ENCODE measurements at regions not wholly inside any gene's neighbourhood (a gene's known extent, or its start where the extent isn't known, plus 50 kb on each side); places are given as distances from the start of the nearest gene placed in this dataset.

DNA sequence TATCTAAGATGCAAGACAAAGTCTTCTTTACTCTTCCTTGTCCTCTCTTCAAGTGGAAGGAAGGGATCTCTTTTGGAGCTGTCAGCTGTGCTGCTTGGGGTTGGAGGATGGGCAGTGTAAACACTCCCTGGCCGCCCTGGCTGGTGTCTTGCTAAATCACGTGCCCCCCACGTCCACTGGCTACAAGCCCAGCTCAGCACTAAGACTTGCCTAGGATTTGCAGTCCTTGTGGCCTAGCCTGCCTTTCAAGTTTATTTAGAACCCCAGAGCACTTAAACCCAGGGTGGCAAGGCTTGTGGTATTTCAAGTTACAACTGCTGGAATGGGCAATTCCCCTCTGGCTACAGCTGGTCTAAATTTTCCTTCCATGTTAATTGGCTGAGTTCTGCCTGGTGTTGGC lies 272.4 kb upstream of the MYO3A start:
- no peak for DNase-seq

DNA sequence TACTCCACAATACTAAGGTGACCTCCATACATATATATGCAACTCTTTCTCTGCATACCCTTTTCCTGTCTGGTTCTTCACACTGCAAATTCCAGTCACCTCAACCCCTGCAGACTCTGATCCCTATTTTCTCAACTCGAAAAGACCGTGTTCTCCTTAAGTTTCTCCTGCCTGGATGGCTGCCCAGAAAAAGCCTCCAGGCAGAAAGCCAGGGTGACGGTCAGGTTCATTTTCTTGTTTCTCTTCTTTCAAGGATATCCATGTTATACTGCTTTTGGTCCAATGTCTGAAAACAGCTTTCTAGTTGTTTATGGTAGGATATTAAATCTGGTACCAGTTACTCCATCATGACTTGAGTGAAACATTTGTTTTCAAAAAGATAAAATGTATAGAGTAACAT lies 267.8 kb upstream of the MYO3A start:
- DNase-seq = no peak

GRCh38 chr10:25675204-25675603 lies 258.8 kb upstream of the MYO3A start:
- DNase-seq = no peak

DNA sequence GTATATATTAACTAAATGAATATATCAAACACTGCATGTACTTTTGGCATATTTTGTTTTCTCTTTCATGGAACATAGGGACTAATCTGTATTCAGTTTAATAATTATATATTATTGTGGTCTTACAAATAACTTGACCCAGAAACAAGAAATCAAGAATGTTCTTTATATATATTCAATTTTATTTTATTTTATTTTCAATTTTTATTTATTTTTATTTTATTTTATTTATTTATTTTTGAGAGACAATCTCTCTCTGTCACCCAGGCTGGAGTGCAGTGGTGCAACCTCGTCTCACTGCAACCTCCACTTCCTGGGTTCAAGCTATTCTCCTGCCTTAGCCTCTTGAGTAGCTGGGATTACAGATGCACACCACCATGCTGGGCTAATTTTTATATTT lies 258.4 kb upstream of the MYO3A start:
- DNase-seq = no peak

DNA sequence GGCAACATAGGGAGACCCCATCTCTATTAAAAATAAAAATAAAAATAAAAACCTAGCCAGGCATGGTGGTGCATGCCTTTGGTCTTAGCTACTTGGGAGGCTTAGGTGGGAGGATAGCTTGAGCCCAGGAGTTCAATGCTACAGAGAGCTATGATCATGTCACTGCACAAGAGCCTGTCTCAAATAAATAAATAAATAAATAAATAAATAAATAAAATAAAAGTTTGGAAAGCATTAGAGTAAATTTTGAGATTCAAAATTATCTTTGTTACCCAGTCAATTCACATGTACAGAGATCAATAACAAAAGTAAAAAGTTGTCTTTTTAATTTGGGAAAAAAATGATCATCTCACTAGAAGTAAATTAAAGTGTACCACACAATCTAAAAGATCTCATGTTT lies 255.8 kb upstream of the MYO3A start:
- no peak for DNase-seq

GRCh38 chr10:25678666-25679065 lies 255.4 kb upstream of the MYO3A start:
- DNase-seq = no peak

DNA sequence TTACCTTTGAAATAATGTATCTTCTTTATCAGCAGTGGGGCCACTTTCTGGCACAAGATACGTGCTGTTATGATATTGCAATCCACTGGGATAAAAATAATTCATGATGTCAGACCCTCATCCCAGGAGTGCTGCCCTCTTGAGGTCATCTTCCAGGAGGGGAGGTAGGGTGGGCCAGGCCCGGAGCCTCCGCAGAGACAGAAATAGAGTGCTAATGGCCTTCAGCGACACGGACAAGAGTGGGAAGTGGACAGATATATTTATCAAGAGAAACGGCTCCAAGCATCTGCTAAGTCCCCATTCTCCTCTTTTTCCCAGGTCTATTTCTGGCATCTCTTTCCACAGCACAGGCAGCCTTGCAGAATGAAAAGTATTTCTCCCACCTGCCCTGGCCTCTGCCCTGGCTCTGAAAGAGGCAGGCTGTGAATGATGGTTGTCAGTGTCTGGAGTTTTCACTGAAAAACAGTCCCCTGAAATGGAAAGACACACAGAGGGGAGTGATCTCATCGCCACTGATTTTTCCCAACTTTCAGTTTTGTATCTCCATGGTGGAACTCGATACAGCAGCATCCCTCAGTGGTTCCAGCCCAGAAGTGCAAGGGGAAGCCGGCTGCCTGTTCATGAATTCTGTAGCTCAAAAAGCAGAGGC lies 251.7 kb upstream of the MYO3A start:
- DNase-seq = peak; percentile 13 to 25

DNA sequence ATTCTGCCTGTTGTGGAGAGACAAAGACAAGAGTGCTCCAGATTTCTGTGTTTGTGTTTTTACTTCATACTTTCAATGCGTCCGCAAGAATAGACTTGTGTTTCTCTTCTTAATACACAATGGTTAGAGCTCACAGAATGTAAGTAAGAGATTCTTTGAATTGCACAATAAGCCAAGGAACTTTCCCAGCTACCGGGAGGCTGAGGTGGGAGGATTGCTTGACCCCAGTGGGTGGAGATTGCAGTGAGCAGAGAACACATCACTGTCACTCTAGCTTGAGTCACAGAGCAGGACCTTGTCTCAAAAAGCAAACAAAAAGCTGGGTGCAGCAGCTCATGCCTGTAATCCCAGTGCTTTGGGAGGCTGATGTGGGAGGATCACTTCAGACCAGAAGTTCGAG lies 250.7 kb upstream of the MYO3A start:
- DNase-seq = peak; percentile 42 to 76

- DNase-seq = no peak
These were observed 246.5 kb upstream of the MYO3A start for GRCh38 chr10:25687521-25687920.

- no peak for DNase-seq
These were observed 244.5 kb upstream of the MYO3A start for GRCh38 chr10:25689346-25690100.

DNA sequence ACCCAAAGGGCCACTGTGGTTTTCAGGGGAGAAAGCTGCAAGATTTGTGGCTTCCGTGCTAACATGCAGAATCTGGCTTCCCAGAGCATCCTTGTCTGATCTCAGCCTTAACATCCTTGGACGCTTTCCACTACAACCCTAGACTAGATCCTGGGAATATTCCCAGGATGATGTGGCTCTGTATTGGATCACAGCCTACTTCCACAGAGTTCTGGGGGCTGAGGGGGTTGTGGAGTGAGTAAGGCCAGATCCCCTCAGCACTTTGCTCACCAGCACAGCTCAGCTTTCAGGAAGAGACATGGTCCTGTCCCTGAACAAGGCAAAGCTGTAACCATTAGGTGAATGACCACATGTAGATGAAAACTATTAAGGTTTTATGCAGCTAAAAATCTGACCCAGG lies 241.3 kb upstream of the MYO3A start:
- no peak for DNase-seq

GRCh38 chr10:25694206-25694933 lies 239.7 kb upstream of the MYO3A start:
- no peak for DNase-seq

- DNase-seq = no peak
These were observed 239.1 kb upstream of the MYO3A start for GRCh38 chr10:25694971-25695370.

GRCh38 chr10:25695586-25695985 lies 238.4 kb upstream of the MYO3A start:
- no peak for DNase-seq

DNA sequence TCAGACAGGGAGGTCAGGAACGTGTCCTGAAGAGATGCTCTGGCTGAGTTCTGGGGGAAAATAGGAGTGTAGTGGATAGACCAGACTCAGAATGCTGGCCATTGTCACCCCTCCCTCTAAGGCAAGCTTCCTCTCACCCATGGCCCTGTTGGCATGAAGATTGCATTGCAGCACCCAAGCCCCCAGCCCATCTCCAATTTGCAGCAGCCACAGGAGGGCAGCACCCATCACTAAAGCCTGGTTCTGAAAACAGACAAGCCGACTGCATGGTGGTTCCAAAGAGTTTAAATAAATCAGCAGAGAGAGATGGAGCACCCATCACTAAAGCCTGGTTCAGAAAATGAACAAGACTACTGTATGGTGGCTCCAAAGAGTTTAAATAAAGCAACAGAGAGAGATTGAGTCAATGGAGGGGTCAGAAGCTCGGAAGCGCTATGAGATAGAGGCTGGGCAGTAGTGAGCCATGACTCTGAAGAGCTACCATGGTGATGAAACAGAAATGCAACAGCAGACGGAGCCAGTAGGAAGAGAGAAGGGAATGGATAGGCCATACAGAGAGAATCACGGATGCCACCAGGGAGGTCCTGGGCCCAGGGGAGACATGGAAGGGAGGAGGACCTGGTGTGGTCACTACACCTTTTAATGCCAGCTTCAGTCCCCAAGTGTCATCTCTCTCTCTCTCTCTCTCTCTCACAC lies 237.9 kb upstream of the MYO3A start:
- DNase-seq = no peak

GRCh38 chr10:25697412-25697811 lies 236.6 kb upstream of the MYO3A start:
- no peak for DNase-seq

GRCh38 chr10:25698638-25699037 lies 235.4 kb upstream of the MYO3A start:
- DNase-seq = no peak

DNA sequence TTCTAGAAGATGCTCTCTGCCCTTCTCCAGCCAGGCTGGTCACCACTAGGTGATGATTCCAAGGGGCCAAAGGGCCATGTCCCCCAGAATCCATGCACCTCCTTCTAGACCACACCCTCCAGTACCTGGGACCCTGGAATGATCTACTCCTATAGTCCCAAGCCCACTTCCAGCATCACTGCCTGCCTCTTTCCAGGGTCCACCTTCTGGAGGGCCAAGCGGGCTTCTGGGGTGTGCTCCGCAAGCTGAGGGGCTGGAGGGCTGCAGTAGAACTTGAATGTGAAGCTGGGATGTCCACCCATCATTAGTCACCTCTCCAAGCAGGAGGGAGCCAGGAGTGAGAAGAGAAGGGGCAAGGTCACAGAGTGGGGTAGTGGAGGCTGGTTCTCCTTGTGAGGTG lies 234.4 kb upstream of the MYO3A start:
- DNase-seq = no peak

DNA sequence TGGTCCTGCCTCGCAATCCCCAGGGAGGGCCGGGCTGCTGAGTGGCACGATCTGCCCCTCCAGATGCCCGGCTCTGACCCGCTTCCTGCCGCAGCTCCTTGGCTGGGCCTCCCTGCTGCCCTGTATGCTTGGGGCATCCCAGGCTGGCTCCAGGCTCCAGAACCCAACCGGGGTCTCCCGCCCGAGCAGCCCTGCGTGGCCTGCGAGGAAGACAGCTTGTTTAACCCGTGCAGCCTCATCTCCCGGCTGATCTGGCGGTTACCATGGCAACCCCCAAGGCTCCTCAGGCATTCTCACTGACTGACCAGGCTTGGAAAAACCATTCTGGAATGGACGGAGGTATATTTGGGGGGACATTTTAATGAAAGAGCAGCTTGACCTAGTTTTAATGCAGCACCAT lies 232.4 kb upstream of the MYO3A start:
- DNase-seq = no peak

DNA sequence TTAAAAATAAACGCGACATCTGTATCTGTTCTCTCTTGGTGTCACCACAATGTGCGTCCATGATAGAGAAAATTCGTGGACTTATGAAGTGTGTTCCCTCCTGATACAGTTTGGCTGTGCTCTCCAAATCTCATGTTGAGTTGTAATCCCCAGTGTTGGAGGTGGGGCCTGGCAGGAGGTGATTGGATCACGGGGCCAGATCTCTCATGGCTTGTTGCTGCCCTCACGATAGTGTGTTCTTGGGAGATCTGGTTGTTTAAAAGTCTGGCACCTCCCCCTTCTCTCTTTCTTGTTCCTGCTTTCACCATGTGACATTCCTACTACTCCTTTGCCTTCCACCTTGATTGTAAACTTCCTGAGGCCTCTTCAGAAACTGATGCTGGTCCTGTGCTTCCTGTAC lies 229.4 kb upstream of the MYO3A start:
- DNase-seq = no peak

- DNase-seq = no peak
These were observed 226.5 kb upstream of the MYO3A start for GRCh38 chr10:25707572-25707971.

DNA sequence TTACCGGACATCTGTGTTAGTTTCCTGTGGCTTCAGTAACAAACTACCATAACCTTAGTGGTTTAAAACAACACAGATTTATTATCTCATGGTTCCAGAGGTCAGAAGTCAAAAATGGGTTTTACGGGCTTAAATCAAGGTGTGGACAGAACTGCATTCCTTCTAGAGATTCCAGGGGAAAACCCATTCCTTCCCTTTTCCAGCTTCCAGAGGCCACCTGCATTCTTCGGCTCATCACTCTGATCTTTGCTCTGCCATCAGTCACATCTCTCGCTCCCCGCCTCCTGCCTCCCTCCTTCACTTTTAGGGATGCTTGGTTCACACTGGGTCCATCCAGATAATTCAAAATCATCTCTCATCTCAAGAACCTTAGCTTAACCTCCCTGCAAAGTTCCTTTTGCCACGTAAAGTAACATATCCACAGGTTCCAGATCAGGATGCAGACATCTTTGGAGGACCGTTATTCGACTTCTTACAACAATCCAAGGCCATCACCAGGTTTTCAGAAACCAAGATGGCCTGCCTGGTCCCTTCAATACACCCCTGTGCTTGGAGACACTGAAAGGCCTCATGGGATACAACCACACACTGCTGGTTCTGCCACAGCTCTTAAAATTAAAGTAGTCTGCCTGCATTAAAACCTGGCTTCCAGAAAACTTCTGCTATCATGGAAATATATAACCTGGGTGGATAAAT lies 225.9 kb upstream of the MYO3A start:
- DNase-seq = no peak

DNA sequence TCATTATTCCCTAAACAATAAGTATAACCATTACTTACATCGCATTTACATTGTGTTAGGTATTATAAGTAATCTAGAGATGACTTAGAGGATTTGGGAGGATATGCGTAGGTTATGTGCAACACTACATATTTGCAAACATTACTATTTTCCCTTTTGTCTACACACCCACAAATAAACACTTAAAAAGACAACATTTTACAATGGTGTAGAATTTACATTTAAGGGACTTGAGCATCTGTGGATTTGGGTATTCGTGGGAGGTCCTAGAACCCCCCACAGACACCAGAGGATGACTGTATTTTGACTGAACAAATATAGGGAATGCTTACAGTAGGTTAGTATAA lies 220.2 kb upstream of the MYO3A start:
- no peak for DNase-seq

Data from inflammatory macrophage treated with lipopolysaccharide for 1 hour (primary cell).